Astrocyte (in vitro differentiated cells and primary cell): ENCODE measurements at regions not wholly inside any gene's neighbourhood (a gene's known extent, or its start where the extent isn't known, plus 50 kb on each side); places are given as distances from the start of the nearest gene placed in this dataset.

Experiments
- EZH2 ChIP-seq: IDR thresholded peaks from 2 replicates; pipeline ENCODE4 v1.6.1; 2012; ENCODE audit warnings: mild to moderate bottlenecking, low read length, inconsistent platforms; ENCODE audit not compliant: insufficient read depth
- TF ChIP-seq, protein P1 (sequence below): IDR thresholded peaks from 2 replicates; pipeline ENCODE4 v1.5.1; 2011; ENCODE audit warnings: low read depth, mild to moderate bottlenecking, inconsistent platforms, low read length, moderate library complexity; ENCODE audit not compliant: insufficient read depth

DNA sequence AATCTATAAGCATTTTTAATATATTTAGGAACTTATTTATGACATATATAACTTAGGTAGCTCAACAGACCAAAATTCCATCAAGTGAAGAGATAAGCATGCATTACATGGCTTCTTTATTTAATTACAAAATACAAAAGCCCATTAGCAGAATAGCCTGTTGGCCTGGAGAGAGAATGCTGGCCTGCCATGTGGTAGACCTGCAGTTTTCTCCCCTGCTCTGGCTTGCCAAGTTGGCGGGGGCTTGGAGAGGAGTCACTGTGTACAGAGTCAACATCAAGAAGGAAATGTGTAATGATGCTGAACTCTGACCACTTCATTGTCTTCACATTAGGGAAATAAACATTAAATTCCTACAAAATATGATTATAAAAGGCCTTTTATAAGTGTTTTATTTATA, 69.8 kb upstream of the CNTLN start:
- TF ChIP-seq, protein P1, sequence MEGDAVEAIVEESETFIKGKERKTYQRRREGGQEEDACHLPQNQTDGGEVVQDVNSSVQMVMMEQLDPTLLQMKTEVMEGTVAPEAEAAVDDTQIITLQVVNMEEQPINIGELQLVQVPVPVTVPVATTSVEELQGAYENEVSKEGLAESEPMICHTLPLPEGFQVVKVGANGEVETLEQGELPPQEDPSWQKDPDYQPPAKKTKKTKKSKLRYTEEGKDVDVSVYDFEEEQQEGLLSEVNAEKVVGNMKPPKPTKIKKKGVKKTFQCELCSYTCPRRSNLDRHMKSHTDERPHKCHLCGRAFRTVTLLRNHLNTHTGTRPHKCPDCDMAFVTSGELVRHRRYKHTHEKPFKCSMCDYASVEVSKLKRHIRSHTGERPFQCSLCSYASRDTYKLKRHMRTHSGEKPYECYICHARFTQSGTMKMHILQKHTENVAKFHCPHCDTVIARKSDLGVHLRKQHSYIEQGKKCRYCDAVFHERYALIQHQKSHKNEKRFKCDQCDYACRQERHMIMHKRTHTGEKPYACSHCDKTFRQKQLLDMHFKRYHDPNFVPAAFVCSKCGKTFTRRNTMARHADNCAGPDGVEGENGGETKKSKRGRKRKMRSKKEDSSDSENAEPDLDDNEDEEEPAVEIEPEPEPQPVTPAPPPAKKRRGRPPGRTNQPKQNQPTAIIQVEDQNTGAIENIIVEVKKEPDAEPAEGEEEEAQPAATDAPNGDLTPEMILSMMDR: no peak
- TF ChIP-seq EZH2: no peak
